ENCODE measurements at regions not wholly inside any gene's neighbourhood (a gene's known extent, or its start where the extent isn't known, plus 50 kb on each side); places are given as distances from the start of the nearest gene placed in this dataset.

DNA sequence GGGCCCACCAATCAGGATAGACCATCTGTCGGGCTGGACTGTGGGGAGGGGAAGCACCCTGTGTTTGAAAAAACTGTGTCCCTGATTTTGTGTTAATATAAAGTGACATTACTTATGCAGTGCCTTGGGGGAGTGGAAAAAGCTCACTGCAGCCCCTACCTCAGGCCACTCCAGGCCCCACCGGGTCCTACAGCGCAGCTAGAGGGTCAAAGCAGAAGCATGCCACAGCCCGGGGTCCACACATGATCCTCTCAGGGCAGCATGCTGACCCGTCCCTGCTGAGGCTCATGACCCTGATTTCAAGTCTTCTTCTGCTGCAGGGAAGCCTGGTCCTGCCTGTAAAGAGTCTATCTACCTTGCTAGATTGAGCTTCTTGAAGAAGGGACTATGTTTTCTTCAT is 133.0 kb upstream of the PLCB4 start:
- H3K4me3 ChIP-seq (ENCODE audit: low read length in 3 of 3), result no peak overlapping the region
- H3K27me3 ChIP-seq (ENCODE audit: control insufficient read depth in 3 of 3, insufficient read depth in 3 of 3, low read length in 3 of 3), result no peaks in the 10 kb centered on the region
- no peak overlapping the region for H3K27ac ChIP-seq (ENCODE audit: low read depth, low read length)
- peaks cover 4 to 7% (median 4%) of the 10 kb centered on the region in 3 donors for H3K4me1 ChIP-seq (ENCODE audit: control insufficient read depth in 3 of 3, insufficient read depth in 3 of 3, low read length in 3 of 3)
- H3K36me3 ChIP-seq (ENCODE audit: control insufficient read depth in 3 of 3, insufficient read depth in 3 of 3, low read length in 3 of 3), result no peaks in the 10 kb centered on the region
- H3K9ac ChIP-seq (ENCODE audit: low read depth in 1 of 3, low read length in 3 of 3), result no peak overlapping the region
- H3K9me3 ChIP-seq (ENCODE audit: control insufficient read depth in 3 of 3, low read length in 3 of 3), result no peaks in the 10 kb centered on the region

DNA sequence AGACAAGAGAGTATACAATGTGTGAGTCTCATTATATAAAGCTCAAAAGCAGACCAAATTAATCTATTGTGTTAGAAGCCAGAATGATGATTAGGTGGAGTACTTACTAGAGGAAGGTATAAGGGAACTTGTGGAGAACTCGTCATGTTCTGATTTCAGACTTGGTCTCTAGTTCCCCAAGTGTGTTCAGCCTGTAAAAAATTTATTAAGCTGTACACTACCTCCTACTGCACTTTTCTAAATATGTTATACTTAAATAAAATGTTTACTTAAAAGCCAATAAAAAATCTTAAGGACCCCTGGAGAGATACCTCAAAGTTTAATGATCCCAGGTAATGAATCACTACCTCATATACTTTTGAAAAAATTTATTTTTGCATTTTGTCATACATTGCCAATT is 130.4 kb upstream of the PLCB4 start:
- Histone ChIP-seq H3K4me3 (ENCODE audit: low read length in 3 of 3) (no peak overlapping the region), H3K9me3 (ENCODE audit: control insufficient read depth in 3 of 3, low read length in 3 of 3) (no peaks in the 10 kb centered on the region), H3K27ac (ENCODE audit: low read depth, low read length) (no peak overlapping the region), H3K9ac (ENCODE audit: low read depth in 1 of 3, low read length in 3 of 3) (no peak overlapping the region), H3K4me1 (ENCODE audit: control insufficient read depth in 3 of 3, insufficient read depth in 3 of 3, low read length in 3 of 3) (no peaks in the 10 kb centered on the region), H3K27me3 (ENCODE audit: control insufficient read depth in 3 of 3, insufficient read depth in 3 of 3, low read length in 3 of 3) (no peaks in the 10 kb centered on the region), H3K36me3 (ENCODE audit: control insufficient read depth in 3 of 3, insufficient read depth in 3 of 3, low read length in 3 of 3) (no peaks in the 10 kb centered on the region)

DNA sequence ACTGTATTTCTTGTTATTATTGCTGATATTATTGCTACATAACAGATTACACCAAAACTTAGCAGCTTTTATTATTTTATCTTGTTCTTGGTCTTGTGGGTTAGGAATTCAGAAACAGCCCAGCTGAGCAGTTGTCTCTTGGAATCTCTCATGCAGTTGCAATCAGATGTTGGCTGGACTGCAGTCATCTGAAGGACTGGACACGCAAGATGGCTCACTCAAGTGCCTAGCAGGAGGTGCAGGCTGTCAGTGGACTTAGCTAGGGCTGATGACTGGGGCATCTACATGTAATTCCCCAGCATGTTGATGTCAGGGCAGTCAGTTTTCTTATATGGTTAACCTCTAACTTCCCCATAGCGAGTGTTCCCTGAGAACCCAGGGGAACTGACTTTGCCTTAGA is 128.6 kb upstream of the PLCB4 start:
- H3K4me3 ChIP-seq (ENCODE audit: low read length in 3 of 3), result no peak overlapping the region
- H3K27ac ChIP-seq (ENCODE audit: low read depth, low read length), result no peak overlapping the region
- no peak overlapping the region for H3K9ac ChIP-seq (ENCODE audit: low read depth in 1 of 3, low read length in 3 of 3)
- H3K27me3 ChIP-seq (ENCODE audit: control insufficient read depth in 3 of 3, insufficient read depth in 3 of 3, low read length in 3 of 3), result no peaks in the 10 kb centered on the region
- no peaks in the 10 kb centered on the region for H3K9me3 ChIP-seq (ENCODE audit: control insufficient read depth in 3 of 3, low read length in 3 of 3)
- no peaks in the 10 kb centered on the region for H3K36me3 ChIP-seq (ENCODE audit: control insufficient read depth in 3 of 3, insufficient read depth in 3 of 3, low read length in 3 of 3)
- H3K4me1 ChIP-seq (ENCODE audit: control insufficient read depth in 3 of 3, insufficient read depth in 3 of 3, low read length in 3 of 3), result no peaks in the 10 kb centered on the region

DNA sequence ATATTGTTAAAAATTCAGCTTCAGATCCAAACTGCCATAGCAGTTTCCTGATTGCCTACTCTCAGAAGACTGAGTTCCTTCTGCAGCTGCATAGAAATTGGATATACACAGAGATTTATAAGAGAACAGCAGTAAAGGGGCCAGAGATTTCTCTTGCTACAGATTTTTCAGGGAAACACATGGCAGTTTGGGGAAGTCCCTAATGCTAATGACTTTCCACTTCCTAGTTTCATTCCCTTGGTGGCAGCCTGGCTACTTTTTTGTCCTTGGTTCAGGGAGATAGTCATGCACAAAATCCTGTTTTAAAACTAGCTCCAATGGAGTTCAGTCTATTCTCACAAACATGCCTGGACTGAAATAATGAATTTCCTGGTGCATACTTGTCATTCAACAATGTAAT is 125.3 kb upstream of the PLCB4 start:
- H3K27me3 ChIP-seq (ENCODE audit: control insufficient read depth in 3 of 3, insufficient read depth in 3 of 3, low read length in 3 of 3), result no peaks in the 10 kb centered on the region
- no peaks in the 10 kb centered on the region for H3K9me3 ChIP-seq (ENCODE audit: control insufficient read depth in 3 of 3, low read length in 3 of 3)
- no peak overlapping the region for H3K27ac ChIP-seq (ENCODE audit: low read depth, low read length)
- H3K4me1 ChIP-seq (ENCODE audit: control insufficient read depth in 3 of 3, insufficient read depth in 3 of 3, low read length in 3 of 3), result peaks cover 4 to 15% (median 9%) of the 10 kb centered on the region in 3 donors
- no peak overlapping the region for H3K4me3 ChIP-seq (ENCODE audit: low read length in 3 of 3)
- H3K36me3 ChIP-seq (ENCODE audit: control insufficient read depth in 3 of 3, insufficient read depth in 3 of 3, low read length in 3 of 3), result no peaks in the 10 kb centered on the region
- H3K9ac ChIP-seq (ENCODE audit: low read depth in 1 of 3, low read length in 3 of 3), result no peak overlapping the region

DNA sequence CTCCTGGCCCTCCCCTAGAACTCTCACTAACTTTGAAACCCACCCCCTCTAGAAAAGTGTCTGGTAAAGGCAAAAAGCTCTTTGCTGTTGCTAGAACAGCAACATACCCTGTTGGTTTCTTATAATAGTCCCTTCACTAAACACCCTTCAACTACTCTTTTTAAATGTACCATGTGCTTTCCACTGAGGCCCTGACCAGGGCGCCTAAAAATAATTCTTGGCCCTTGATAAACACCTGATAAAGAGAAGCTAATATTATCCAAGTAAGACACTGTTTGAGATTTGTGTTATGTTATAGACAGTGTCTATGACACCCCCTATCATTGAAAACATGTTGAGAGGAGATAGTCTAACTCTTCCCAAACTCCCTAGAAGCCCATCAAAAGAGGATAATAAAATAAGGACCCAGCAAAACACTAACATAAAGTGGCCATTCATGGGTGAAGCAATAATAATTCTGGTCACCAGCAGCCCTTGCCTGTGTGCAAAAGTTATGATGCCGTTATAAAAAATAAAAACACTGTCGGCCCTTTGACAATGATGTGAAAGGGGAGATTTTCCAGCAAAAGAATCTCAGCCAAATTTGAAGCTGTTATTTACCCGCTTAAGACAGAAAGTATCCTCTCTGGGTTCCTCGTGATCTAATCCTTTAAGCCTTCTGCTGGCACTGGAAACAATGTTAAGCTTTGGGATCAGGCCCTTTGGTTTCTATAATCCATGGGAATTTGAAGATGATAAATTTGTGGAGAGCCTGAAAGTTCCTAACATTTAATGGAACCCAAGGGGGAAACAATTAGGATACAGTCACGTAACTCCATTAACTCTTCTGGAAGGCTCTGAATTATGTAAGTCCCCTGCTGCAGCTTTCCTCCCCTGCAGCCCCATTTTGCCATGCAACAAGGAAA is 122.6 kb upstream of the PLCB4 start:
- Histone ChIP-seq H3K27ac (ENCODE audit: low read depth, low read length) (peak overlapping the region; percentile 68), H3K27me3 (ENCODE audit: control insufficient read depth in 3 of 3, insufficient read depth in 3 of 3, low read length in 3 of 3) (no peaks in the 10 kb centered on the region), H3K9ac (ENCODE audit: low read depth in 1 of 3, low read length in 3 of 3) (no peak overlapping the region), H3K4me1 (ENCODE audit: control insufficient read depth in 3 of 3, insufficient read depth in 3 of 3, low read length in 3 of 3) (peaks cover 4 to 15% (median 9%) of the 10 kb centered on the region in 3 donors), H3K36me3 (ENCODE audit: control insufficient read depth in 3 of 3, insufficient read depth in 3 of 3, low read length in 3 of 3) (no peaks in the 10 kb centered on the region), H3K9me3 (ENCODE audit: control insufficient read depth in 3 of 3, low read length in 3 of 3) (no peaks in the 10 kb centered on the region), H3K4me3 (ENCODE audit: low read length in 3 of 3) (no peak overlapping the region)

DNA sequence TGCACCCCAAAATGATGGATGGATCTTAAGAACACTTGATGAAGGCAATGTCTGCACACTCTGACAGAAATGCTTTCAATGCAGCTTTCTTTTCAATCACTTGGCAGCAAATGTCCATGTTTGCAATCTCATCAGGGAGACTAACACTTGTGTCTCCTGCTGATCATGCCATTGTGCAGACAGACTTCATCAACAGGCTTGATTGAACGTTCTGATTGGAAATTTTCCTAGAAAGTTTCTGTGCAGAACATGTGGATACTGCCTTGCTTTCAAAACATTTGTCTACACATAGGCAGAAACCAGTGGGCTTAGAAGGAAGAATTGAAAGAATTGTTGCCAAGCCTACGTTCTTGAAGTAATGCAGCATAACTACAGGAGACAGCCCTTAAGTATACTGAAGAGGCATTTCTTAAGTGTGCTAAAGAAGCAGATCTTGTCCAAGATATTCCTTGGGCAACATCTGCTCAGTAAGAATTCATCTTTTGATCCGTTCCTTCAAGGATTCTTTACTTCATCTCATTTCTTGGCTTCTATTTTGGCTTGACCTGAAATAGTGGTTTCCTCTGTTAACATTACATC is 120.4 kb upstream of the PLCB4 start:
- Histone ChIP-seq H3K4me3 (ENCODE audit: low read length in 3 of 3) (no peak overlapping the region), H3K27ac (ENCODE audit: low read depth, low read length) (no peak overlapping the region), H3K9me3 (ENCODE audit: control insufficient read depth in 3 of 3, low read length in 3 of 3) (no peaks in the 10 kb centered on the region), H3K4me1 (ENCODE audit: control insufficient read depth in 3 of 3, insufficient read depth in 3 of 3, low read length in 3 of 3) (peaks cover 4 to 15% (median 9%) of the 10 kb centered on the region in 3 donors), H3K27me3 (ENCODE audit: control insufficient read depth in 3 of 3, insufficient read depth in 3 of 3, low read length in 3 of 3) (no peaks in the 10 kb centered on the region), H3K9ac (ENCODE audit: low read depth in 1 of 3, low read length in 3 of 3) (no peak overlapping the region), H3K36me3 (ENCODE audit: control insufficient read depth in 3 of 3, insufficient read depth in 3 of 3, low read length in 3 of 3) (no peaks in the 10 kb centered on the region)

DNA sequence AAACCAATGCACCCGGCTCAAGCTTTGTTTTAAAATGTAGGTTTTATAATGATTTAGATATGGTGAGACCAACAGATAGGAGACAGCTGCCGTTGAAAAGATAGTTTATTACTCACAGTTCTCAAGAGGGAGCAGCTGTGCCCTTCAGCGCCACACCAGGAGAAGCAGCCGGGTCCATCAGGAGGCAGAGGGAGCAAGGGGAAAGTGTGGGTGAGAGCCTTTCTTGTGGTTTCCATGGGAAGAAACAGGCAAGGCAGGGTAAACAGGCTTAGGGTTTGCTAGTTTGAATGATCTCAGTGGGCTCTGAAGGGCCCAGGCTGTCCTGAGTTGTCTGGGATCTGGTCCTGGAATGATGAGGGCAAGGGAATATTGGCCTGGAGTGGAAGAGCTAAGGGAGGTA is 117.7 kb upstream of the PLCB4 start:
- Histone ChIP-seq H3K36me3 (ENCODE audit: control insufficient read depth in 3 of 3, insufficient read depth in 3 of 3, low read length in 3 of 3) (no peaks in the 10 kb centered on the region), H3K4me1 (ENCODE audit: control insufficient read depth in 3 of 3, insufficient read depth in 3 of 3, low read length in 3 of 3) (peaks cover 0 to 8% (median 4%) of the 10 kb centered on the region in 3 donors), H3K9ac (ENCODE audit: low read depth in 1 of 3, low read length in 3 of 3) (no peak overlapping the region), H3K9me3 (ENCODE audit: control insufficient read depth in 3 of 3, low read length in 3 of 3) (no peaks in the 10 kb centered on the region), H3K4me3 (ENCODE audit: low read length in 3 of 3) (no peak overlapping the region), H3K27ac (ENCODE audit: low read depth, low read length) (no peak overlapping the region), H3K27me3 (ENCODE audit: control insufficient read depth in 3 of 3, insufficient read depth in 3 of 3, low read length in 3 of 3) (no peaks in the 10 kb centered on the region)

DNA sequence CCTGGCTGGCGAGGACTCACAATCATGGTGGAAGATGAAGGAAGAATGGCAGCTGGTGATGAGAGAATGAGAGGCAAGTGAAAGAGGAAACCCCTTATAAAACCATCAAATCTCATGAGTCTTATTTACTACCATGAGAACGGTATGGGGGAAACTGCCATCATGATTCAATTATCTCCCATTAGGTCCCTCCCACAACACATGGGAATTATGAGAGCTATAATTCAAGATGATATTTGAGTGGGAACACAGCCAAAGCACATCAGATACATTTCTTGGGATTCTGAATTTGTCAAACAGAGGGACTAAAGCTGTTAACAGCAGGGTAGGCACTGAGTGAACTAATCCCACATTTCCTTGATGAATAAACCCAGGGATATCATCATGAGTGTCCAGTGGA is 116.2 kb upstream of the PLCB4 start:
- H3K9ac ChIP-seq (ENCODE audit: low read depth in 1 of 3, low read length in 3 of 3), result no peak overlapping the region
- no peak overlapping the region for H3K4me3 ChIP-seq (ENCODE audit: low read length in 3 of 3)
- no peak overlapping the region for H3K27ac ChIP-seq (ENCODE audit: low read depth, low read length)
- no peaks in the 10 kb centered on the region for H3K27me3 ChIP-seq (ENCODE audit: control insufficient read depth in 3 of 3, insufficient read depth in 3 of 3, low read length in 3 of 3)
- no peaks in the 10 kb centered on the region for H3K36me3 ChIP-seq (ENCODE audit: control insufficient read depth in 3 of 3, insufficient read depth in 3 of 3, low read length in 3 of 3)
- H3K9me3 ChIP-seq (ENCODE audit: control insufficient read depth in 3 of 3, low read length in 3 of 3), result no peaks in the 10 kb centered on the region
- peaks cover 0 to under 1% (median 0%) of the 10 kb centered on the region in 3 donors for H3K4me1 ChIP-seq (ENCODE audit: control insufficient read depth in 3 of 3, insufficient read depth in 3 of 3, low read length in 3 of 3)

DNA sequence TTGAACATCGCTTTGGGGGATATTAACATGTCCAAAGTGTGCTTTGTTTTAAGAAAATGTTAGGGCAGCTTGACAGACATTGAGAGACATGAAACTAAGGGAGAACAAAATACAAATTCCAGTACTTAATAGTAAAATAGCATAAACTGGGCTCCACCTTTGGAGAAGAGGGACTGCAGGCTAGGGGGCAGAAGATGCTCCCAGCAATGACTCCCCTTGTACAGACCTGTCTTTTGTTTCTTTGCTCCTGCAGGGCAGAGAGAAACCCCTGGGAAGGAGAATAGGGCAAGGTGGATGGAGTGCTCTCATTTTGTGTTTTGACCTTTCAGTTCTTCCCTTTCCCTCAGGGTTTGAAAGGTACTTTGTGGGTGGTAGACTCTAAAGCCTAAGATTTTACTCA is 115.6 kb upstream of the PLCB4 start:
- H3K9me3 ChIP-seq (ENCODE audit: control insufficient read depth in 3 of 3, low read length in 3 of 3), result no peaks in the 10 kb centered on the region

DNA sequence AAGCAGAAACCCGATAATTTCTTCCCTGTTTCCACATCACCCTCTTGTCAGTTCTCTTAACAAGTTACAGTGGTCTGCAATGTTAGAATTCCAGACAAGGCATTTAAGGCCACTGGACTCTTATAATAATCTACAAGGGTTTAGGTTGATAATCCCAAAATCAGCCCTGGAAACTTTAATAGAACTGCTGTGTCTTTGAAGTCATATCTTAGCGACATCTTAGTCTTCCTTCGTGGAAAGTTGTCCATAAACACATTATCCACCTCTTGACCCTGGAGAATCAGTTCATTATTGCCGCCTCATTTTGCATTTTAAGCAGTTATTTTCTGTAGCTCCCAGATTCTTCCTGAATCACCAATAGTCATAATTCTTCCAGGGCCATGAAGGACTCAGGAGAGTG is 108.6 kb upstream of the PLCB4 start:
- Histone ChIP-seq H3K4me1 (ENCODE audit: control insufficient read depth in 3 of 3, insufficient read depth in 3 of 3, low read length in 3 of 3) (peaks cover 0 to 5% (median 3%) of the 10 kb centered on the region in 3 donors), H3K27me3 (ENCODE audit: control insufficient read depth in 3 of 3, insufficient read depth in 3 of 3, low read length in 3 of 3) (no peaks in the 10 kb centered on the region), H3K27ac (ENCODE audit: low read depth, low read length) (peak overlapping the region; percentile 38), H3K36me3 (ENCODE audit: control insufficient read depth in 3 of 3, insufficient read depth in 3 of 3, low read length in 3 of 3) (no peaks in the 10 kb centered on the region), H3K9me3 (ENCODE audit: control insufficient read depth in 3 of 3, low read length in 3 of 3) (no peaks in the 10 kb centered on the region), H3K9ac (ENCODE audit: low read depth in 1 of 3, low read length in 3 of 3) (no peak overlapping the region), H3K4me3 (ENCODE audit: low read length in 3 of 3) (no peak overlapping the region)

More for the DNA sequence above, 115.6 kb upstream of the PLCB4 start:
- Histone ChIP-seq H3K27ac (ENCODE audit: low read depth, low read length) (no peak overlapping the region), H3K4me3 (ENCODE audit: low read length in 3 of 3) (no peak overlapping the region), H3K27me3 (ENCODE audit: control insufficient read depth in 3 of 3, insufficient read depth in 3 of 3, low read length in 3 of 3) (no peaks in the 10 kb centered on the region), H3K9ac (ENCODE audit: low read depth in 1 of 3, low read length in 3 of 3) (no peak overlapping the region), H3K36me3 (ENCODE audit: control insufficient read depth in 3 of 3, insufficient read depth in 3 of 3, low read length in 3 of 3) (no peaks in the 10 kb centered on the region), H3K4me1 (ENCODE audit: control insufficient read depth in 3 of 3, insufficient read depth in 3 of 3, low read length in 3 of 3) (peaks cover 0 to 5% (median 0%) of the 10 kb centered on the region in 3 donors)

Data from skeletal muscle tissue (tissue), 3 donors.